ENCODE measurements at regions not wholly inside any gene's neighbourhood (a gene's known extent, or its start where the extent isn't known, plus 50 kb on each side); places are given as distances from the start of the nearest gene placed in this dataset.

- TF ChIP-seq CTCF (tag by site-specific recombination; IDR thresholded peaks at IDR 0.05) (no peak), ATF2 (tag by site-specific recombination; IDR thresholded peaks at IDR 0.05; ENCODE audit: low read depth) (no peak)
Measured at GRCh38 chr9:107863396-107863795, 373.8 kb upstream of the KLF4 start.
